DND-41 (cell line): ENCODE measurements at regions not wholly inside any gene's neighbourhood (a gene's known extent, or its start where the extent isn't known, plus 50 kb on each side); places are given as distances from the start of the nearest gene placed in this dataset.

Source experiments
- ATAC-seq: fragments of 200-7000 bp; cut with Tn5 transposase; 3 replicates; pipeline ENCODE4 v1.9.1; 2021; ENCODE audit warnings: low read depth; ENCODE audit not compliant: insufficient read depth
- DNase-seq: peaks from one replicate; pipeline ENCODE4 v3.0.0-alpha.2; 2020
- H2AFZ ChIP-seq: 2 replicates; pipeline ENCODE4 v1.6.0; 2012; ENCODE audit warnings: low read depth, low read length
- H3K27ac ChIP-seq: 2 replicates; pipeline ENCODE4 v1.5.1; 2012; ENCODE audit warnings: low read length, inconsistent platforms
- H3K27me3 ChIP-seq: fragments of 200-600 bp; sonication (generic); 2 replicates; pipeline ENCODE4 v1.6.0; 2012; ENCODE audit warnings: low read length, mild to moderate bottlenecking, inconsistent platforms; ENCODE audit not compliant: insufficient read depth, poor library complexity
- H3K36me3 ChIP-seq: 2 replicates; pipeline ENCODE4 v1.5.1; 2012; ENCODE audit warnings: low read length, inconsistent platforms; ENCODE audit not compliant: insufficient read depth
- H3K4me1 ChIP-seq: 2 replicates; pipeline ENCODE4 v1.5.1; 2012; ENCODE audit warnings: mild to moderate bottlenecking, low read length; ENCODE audit not compliant: insufficient read depth
- H3K4me2 ChIP-seq: 2 replicates; pipeline ENCODE4 v1.6.0; 2012; ENCODE audit warnings: mild to moderate bottlenecking, moderate library complexity, low read length, inconsistent platforms; ENCODE audit not compliant: insufficient read depth
- H3K4me3 ChIP-seq, 2 experiments: fragments of 200-600 bp in 1 of 2; shearing (Covaris generic) in 1 of 2; 2 replicates each; pipeline ENCODE4 v1.5.1; 2012 to 2016; ENCODE audit warnings: inconsistent platforms in 2 of 2, low read length in 2 of 2, mild to moderate bottlenecking in 2 of 2, low read depth in 1 of 2, moderate library complexity in 1 of 2
- H3K79me2 ChIP-seq: 2 replicates; pipeline ENCODE4 v1.6.0; 2012; ENCODE audit warnings: low read length, inconsistent platforms; ENCODE audit not compliant: insufficient read depth
- H3K9ac ChIP-seq: 2 replicates; pipeline ENCODE4 v1.6.0; 2012; ENCODE audit warnings: low read depth, mild to moderate bottlenecking, inconsistent platforms, low read length, moderate library complexity
- H3K9me3 ChIP-seq: 2 replicates; pipeline ENCODE4 v1.5.1; 2012; ENCODE audit warnings: low read length, moderate library complexity, mild to moderate bottlenecking, inconsistent platforms; ENCODE audit not compliant: insufficient read depth, severe bottlenecking
- H4K20me1 ChIP-seq: 2 replicates; pipeline ENCODE4 v1.6.0; 2012; ENCODE audit warnings: low read length; ENCODE audit not compliant: insufficient read depth
- CTCF ChIP-seq: IDR thresholded peaks from 2 replicates; pipeline ENCODE4 v1.5.1; 2012; ENCODE audit warnings: borderline replicate concordance, low read length, moderate library complexity, mild to moderate bottlenecking; ENCODE audit not compliant: poor library complexity, severe bottlenecking; ENCODE audit errors: extremely low read depth
- EZH2 ChIP-seq: IDR thresholded peaks from 3 replicates; pipeline ENCODE4 v1.6.1; 2012; ENCODE audit warnings: borderline replicate concordance, low read depth, mild to moderate bottlenecking, moderate library complexity, low read length, inconsistent platforms; ENCODE audit not compliant: severe bottlenecking

GRCh38 chr9:105089874-105090273 lies 154.6 kb upstream of the SLC44A1 start:
- no peaks in the 10 kb centered on the region for H3K4me1 ChIP-seq
- H2AFZ ChIP-seq: no peak overlapping the region
- H3K27me3 ChIP-seq: no peaks in the 10 kb centered on the region
- no peaks in the 10 kb centered on the region for H3K9me3 ChIP-seq
- H3K4me3 ChIP-seq: no peak overlapping the region
- no peak overlapping the region for H3K27ac ChIP-seq
- H3K36me3 ChIP-seq: no peaks in the 10 kb centered on the region
- H3K4me2 ChIP-seq: no peak overlapping the region
- TF ChIP-seq CTCF: no peak
- TF ChIP-seq EZH2: no peak
- ATAC-seq (no peak), DNase-seq (no peak)
- H3K9ac ChIP-seq: no peak overlapping the region
- no peaks in the 10 kb centered on the region for H3K79me2 ChIP-seq
- H4K20me1 ChIP-seq: no peaks in the 10 kb centered on the region

- Histone ChIP-seq H3K4me3 (no peak overlapping the region), H2AFZ (no peak overlapping the region), H3K36me3 (no peaks in the 10 kb centered on the region), H3K27me3 (no peaks in the 10 kb centered on the region), H3K27ac (no peak overlapping the region), H3K79me2 (no peaks in the 10 kb centered on the region), H3K9ac (no peak overlapping the region), H3K4me2 (no peak overlapping the region), H4K20me1 (no peaks in the 10 kb centered on the region), H3K4me1 (no peaks in the 10 kb centered on the region), H3K9me3 (no peaks in the 10 kb centered on the region)
- DNase-seq: no peak
- no peak for ATAC-seq
- no peak for TF ChIP-seq EZH2
- TF ChIP-seq CTCF: no peak
Observed at GRCh38 chr9:105091004-105091640, 153.3 kb upstream of the SLC44A1 start.

DNA sequence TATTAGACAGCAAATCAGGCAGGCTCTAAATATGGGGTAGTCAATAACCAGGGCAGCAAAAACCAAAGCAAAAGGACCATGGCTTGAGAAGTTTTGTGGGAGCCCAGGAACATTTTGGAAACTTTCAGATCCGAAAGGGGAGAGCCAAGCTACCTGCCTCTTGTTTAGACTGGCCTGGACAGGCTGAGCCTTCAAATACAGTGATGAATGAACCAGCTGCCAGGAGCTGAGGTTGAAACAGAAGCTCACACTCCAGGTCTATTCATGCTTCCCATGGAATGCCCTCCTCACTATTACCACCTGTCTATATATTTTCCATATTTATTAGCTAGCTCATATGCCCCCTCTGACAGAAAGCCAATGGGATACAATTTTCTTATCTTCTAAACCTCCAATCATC lies 150.8 kb upstream of the SLC44A1 start:
- Histone ChIP-seq H3K27ac (no peak overlapping the region), H3K27me3 (no peaks in the 10 kb centered on the region), H3K9me3 (no peaks in the 10 kb centered on the region), H3K4me1 (no peaks in the 10 kb centered on the region), H3K4me2 (no peak overlapping the region), H3K4me3 (no peak overlapping the region), H3K36me3 (no peaks in the 10 kb centered on the region), H2AFZ (no peak overlapping the region), H3K79me2 (no peaks in the 10 kb centered on the region), H3K9ac (no peak overlapping the region), H4K20me1 (no peaks in the 10 kb centered on the region)
- DNase-seq (no peak), ATAC-seq (no peak)
- TF ChIP-seq EZH2: no peak
- no peak for TF ChIP-seq CTCF
